ENCODE measurements at regions not wholly inside any gene's neighbourhood (a gene's known extent, or its start where the extent isn't known, plus 50 kb on each side); places are given as distances from the start of the nearest gene placed in this dataset.
"Not testable (repeated sequence)": the region's sequence is repeated elsewhere in the genome, so short reads cannot be mapped to it uniquely, and the experiment has no call there.

DNA sequence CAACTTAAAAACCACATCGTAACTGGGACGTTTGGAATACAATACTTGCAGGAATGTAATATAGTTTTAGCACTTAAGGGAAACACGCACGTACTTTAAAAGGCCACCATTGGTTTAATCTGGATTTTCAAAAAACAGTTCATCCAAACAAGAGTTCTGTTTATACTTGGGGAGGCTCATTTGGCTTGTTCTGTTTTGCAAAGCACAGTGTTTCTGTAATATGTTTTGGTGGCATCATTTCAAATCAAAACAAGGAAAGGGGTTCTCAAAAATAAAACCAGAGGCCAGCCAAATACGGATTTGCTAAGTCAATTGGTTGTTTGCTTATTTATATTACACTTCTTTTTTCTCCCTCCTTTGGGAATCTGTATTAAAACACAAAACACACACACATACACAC lies 656.1 kb upstream of the SOX9 start:
- DNase-seq = no peak

DNA sequence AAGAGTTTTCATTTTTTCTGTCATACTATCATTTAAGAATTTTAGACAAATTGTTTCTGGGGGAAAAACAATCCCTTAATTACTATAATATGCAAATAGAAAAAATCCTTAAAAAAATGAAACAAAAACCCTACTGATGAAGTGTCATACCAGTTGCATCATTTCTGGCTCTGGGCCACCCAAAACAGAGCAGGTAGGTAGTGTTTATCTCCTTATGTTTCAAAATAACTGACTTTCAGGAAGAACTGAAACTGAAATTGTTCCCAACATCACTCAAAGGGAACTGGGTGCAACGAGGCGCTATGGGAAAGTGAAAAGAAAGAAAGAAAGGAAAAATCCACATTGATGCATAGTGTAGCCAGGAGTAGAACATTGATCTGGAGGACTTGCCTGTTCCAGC lies 653.1 kb upstream of the SOX9 start:
- no peak for DNase-seq

DNA sequence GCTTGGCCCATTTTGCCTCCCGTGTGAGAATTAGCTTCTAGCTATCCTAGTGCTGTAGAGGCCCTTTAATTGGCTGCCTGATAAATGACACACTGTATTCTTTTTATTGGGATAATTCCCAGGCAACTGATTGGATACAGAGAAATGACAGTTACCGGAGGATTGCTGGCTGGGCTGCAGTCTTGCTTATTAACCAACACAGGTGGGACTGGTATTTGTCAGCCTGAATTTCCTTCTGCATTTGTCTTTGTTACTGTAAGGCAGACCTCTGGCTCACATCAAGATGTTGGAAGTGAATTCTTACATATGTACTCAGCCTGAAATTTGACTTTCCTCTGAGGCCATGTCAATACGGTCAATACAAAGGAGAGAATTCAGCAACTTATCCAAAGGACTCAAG lies 650.8 kb upstream of the SOX9 start:
- DNase-seq = no peak

DNA sequence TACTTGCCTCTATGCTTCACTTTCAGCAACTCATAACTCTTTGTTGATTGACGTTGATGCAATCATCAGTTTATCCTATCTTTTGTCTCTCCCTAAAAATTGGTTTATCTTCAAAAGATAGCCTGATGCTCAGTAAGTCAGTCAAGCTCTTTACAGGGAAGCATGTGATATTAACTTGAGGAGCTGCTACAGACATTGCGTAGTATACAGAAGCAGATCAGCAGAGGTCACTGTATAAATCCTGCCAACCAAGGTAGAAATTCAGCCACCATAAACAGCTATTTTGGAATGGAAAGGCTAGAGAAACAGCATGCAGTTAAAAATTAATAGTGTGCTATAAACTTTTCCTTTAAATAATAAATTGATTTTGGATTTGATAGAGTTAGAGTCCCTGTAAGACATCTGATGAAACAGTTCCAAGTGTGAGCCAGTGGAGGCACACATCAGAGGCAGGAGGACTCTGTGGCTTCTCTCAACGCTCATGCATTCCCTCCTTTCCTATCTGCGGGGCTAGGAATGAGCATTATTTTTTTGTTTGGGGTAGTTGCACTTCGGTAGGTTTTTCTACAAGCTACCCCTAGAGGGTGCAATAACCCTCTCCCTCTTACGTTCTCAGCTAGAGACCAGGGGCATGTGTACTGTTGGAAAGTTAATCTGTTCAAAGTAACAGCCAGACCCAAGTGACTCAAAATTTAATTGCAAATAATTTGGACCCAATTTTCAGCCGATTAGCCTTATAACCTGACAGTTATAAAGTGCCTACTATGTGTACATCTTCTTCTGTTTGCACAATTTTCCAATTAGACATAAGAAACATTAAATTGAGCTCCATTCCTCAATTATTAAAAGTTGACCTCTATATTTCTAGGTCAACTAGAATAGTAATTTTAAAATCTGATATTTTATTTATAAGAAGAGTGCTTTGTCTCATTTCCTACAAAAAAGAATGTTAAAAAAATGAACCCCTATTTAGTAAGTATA lies 647.7 kb upstream of the SOX9 start:
- DNase-seq = no peak

DNA sequence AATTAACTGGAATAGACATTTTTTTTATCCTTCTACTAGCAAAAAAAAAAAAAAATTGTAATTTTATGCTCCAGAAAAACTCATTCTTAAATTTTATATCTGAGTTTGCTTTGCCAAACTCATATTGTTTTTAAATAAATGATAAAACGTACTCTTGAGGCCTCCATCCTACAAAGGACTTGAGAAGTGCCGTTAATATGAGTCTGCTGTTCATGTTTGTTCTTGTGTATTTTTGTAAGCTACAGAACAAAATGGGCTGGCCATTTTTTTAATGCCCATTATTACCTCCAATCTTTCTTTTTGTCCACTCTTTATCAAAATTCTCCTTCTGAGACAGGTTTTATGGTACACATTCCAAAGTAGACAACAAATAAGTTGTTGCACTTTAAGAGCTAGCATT lies 643.5 kb upstream of the SOX9 start:
- DNase-seq = no peak

DNA sequence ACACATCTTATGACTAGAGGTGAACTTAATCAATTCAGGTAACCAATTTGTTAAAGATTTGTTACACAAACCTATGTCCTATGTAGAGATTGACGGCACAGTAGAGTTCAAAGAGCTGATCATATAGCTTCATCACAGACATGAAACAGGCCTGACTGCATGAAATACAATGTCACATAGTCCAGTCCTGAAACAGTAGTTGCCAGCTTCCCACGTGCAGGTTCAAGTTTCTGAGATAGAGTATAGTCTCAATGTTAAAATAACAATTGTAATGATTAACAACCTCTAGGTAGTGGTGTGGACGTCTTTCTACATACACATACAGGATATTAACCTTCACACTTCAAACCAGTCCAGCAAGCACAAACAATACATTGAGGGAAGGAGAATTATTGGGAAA lies 640.7 kb upstream of the SOX9 start:
- DNase-seq = no peak

DNA sequence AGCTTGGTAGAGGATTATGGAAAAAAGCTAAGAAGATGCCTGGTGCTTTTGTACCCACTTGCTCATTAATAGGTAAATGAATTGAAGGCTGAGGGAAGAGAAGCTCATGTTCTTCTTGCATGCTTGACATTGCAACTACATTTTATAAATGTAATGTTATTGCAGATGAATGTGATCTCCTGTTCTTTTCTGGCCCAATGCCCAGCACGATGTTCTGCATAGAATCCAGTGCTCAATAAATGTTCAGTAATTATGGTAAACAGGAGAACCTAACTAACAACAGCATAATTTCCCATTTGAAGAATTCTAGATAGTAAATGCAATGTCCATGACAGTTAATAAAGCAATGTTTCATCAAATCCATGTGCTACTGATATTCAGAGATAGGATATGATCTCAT lies 638.2 kb upstream of the SOX9 start:
- DNase-seq = no peak

DNA sequence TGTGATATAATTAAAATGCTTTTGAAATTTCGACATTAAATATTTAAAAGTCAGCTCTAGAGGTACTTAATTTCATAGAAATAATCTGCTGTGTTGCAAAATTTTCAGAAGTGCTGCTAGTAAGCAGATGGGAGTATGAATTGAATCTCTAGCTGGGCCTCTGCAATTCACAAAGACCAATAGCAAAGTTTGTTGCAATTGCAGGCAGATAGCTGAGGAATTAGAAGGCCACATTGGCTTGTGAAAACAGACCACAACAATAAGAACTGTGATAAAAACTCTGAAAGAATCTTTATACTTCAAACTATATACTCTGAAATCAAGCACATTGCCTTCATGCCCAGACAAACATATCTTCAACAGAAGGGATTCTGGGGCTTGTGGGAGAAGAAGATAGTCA lies 636.3 kb upstream of the SOX9 start:
- no peak for DNase-seq

DNA sequence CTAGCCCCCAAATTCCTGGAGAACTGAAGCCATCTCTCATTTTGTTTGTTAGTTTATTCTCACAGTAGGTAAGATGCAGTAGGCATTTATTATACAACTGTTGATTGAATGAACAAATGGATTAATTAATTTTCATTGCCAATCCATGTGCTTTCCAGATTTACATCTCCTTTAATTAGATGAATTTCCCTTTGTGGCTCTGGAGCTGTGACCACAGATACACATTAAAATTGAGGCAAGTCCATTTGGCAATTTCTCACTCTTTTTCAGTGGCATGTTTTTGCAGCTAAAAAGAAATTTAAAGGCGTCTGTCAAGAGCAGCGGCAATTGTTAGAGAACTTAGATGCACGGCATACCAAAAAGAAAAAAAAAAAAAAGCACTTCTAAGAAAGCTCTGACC lies 635.4 kb upstream of the SOX9 start:
- no peak for DNase-seq

DNA sequence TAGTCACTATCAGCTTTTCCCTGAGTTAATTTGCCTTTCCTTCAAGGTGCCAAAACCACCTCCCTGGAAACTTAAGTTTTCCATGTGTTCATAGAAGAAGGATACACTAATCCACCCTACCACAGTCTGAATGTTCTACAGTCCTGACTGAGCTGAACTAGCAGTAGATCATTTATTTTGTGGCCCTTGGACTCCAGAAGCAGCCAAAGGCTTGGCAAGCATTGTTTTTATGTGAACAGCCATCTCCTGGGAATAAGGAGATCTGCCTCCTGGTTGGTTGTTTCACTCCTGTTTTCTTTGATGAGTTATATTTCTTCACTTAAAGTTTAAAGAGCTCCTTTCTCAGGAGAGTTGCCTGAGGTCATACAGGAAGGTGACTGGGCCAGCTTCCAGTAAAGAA lies 634.6 kb upstream of the SOX9 start:
- no peak for DNase-seq

DNA sequence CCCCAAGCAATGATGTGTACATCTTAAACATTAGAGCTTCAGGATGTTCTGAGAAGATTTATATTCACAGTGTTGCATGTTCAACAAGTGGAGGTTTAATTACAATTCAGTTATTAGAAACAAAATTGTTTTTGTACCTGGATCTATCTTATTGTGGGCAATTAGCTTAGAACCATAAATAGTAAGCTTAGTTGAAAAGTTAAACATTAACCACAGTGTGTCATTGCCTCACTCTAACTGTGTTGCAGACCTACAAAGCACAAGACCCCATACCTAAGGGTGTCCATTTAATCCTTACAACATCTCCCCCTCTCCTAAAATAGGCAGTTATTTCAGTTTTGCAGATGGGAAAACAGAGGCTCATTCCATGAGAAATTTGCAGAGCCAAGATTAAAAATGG lies 632.0 kb upstream of the SOX9 start:
- no peak for DNase-seq

DNA sequence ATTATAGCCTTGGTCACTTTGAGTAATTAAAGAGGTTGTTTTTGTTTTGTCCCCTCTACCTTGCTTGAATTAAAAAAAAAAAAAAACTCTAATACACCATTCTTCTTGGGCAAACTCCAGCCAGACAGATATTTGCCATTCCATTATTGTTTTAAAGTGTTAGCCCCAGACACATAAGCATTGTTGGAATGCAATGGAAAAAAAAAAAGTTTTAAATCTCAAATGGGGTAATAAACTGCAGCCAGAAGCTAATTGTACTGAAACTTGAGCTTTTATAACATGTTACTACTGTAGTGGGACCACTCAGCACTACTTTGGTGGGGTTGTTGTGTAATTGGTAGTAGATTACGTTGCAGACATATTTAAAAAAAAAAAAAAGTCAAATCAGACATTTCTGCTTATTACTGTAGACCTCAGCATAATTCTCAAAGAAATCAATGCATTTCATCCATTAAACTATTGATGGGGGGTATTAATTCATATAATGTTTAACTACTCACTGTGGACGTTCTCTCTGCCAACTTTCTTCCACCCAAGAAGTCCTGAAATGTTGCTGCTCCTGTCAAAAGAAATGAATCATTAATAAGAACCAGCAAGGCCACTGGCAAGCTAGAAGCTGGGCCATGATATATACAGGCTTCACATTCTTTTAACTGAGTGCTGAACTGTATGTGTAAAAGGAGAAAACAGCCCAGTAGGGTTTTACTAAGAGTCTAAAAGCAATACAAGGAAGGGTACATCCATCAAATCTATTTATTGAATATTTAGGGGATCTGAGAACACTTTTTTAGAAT lies 626.6 kb upstream of the SOX9 start:
- DNase-seq = no peak

DNA sequence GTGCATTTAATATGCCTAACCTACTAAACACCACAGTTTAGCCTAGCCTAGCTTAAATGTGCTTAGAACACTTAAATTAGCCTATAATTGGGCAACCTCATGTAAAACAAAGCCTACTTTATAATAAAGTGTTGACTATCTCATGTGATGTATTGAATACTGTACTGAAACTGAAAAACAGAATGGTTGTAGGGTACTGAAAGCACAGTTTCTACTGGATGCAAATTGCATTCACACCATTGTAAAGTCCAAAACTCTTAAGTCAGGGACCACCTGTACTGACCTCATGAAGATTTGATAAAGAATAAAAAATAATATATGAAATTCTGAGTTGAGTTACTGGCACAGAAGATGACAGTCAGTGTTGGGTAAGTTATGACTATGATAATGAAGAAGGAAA lies 625.4 kb upstream of the SOX9 start:
- no peak for DNase-seq

DNA sequence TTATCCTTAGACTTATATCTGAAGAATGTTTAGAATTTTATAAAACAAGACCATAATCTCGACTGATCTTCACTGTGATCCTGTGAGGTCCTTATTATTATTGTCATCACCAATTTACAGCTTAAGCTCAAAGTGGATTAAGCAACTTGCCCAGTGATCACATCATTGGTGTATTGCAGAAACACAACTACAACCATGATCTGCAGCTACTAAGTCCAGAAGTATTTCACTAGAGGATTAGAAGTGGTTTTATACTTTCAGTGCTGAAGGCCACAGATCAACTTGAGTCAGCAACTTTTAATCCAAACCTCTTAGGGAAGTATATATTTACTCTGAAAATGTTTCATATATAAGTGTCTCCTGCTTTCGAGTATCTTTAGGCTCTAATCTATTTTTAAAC lies 624.3 kb upstream of the SOX9 start:
- DNase-seq = no peak

DNA sequence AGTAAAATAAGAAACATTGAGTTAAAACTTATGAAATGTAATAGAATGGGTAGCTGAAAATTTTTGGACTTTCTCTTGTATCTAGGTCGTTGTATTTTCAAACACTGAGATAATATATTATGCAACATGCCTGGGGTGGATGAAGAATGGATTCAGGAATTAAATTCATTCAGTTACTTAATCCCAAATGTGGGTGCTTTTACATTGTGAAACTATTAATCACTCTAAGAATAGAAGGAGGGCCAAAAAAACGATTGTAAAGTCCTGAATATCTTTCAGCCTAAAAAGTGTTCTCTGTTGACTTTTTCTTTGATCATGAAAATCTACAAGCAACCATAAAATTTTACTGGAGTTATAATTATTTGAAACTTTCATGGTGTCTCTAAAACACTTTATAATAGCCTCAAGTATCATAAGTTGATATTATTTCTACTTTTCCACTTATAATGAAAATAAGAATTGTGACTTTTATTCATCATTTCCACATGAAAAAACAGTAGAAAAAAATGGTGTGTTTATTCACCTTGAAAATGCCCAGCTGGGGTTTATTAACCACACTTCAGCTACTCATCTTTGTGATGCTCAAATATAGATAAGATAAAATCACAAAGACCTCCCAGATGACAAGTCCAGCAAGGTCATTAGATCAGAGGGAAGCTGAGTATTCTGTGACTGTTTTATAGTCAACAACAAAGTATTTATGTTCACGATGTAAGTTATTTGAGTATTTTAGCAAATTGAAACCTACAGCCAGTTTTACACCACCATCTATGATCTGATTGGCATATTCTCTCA lies 619.9 kb upstream of the SOX9 start:
- no peak for DNase-seq

DNA sequence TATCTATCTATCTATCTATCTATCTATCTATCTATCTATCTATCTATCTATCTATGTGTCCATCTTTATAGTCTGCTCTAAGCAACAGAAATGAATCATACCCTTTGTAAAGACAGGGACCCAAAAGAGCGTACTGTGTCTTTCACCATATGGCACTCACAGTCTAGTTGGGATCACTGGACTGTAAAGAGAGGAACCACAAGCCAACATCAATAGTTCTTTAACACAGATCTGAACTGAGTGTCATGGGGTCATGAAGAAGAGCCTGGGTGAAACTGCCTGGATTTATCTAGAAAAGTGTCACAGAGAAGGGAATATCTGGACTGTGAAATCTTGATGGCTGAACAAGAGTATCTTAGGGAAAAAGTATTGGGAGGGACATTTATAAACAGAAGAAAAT lies 619.1 kb upstream of the SOX9 start:
- no peak for DNase-seq

DNA sequence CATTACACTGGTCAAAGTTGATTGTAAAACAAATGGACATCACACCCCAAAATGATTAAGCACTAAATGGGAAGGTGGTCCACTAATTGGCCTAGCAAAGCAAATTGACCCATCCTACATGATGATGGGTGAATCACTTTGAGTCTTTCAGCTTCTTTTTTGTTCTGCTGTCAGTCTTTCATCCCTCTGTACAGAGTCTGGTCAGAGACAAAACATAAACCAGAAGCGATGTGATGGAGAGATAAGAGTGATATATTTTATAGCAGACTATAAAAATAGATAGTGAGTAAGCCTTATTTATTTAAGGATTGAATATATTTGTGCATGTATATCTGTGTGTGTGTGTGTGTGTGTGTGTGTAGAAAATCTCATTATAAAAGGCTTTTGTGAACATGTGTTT lies 618.4 kb upstream of the SOX9 start:
- DNase-seq = no peak

DNA sequence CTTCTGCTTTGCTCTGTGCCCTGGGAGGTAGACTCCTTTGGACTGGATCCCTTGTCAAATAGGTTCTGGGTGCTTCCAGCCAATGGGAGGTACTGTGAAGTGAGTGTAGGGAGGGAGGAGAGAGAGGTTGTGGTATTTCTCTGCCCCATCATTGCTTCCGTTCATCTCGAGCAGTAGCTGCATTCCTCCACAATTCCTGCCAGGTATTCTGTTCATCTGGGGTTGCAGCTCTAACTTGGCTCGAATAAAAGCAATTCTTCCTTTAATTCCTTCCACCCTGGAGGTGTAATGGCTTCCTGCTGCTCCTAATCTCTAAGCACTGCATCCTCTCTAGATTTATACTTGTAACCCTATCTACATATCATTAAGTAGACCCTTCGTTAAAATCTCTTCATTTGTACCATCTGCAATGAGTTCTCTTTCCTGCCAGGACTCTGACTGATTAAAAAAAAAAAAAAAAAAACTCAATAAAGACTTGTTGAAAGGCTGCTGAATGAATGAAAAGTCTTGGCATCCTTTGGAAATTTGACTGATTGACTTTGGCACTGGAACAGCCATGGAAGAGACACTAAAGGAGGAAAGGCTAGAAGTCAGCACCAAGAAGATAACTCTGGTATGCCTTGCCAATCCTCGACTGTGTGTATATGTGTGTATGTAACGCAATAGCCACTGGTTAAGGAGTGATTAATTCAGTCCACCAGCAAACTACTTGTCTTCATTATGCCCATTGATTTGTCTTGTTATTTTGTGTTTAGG lies 616.9 kb upstream of the SOX9 start:
- DNase-seq = no peak

DNA sequence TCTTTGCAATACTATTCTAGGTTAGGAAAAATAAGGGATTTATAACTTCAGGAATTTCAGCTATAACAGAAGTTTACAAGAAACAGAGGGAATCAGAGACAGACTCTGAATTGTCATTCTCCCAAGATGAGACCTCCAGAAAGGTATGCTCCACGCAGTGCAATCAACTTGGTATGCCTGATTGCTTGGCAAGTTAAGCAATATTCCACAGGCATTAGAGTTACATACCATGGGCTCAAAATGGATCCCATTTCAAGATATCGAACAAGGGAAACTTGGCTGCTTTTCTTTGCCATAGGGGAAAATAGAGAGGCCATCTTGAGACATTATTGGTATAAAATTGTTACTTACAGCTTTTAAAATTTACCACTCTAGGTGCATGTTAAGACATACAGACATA lies 615.6 kb upstream of the SOX9 start:
- DNase-seq = no peak

DNA sequence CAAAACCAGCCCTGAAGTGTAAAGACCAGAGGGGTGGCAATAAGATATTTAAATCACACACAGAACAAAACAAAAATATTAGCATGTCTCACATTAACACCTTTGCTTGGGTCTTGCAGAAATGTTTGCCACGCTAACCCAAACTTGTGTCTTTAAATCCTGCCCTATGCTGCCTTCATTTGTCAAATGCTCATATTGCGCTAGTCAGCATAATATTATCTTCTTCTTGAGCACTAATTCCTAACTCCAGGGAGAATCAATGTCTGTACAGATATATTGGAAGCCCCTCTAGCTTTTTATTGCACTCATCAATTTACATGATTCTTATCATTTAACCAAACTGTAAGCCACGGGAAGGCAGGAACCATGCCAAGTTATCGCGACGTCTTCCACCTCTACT lies 614.8 kb upstream of the SOX9 start:
- DNase-seq = no peak

DNA sequence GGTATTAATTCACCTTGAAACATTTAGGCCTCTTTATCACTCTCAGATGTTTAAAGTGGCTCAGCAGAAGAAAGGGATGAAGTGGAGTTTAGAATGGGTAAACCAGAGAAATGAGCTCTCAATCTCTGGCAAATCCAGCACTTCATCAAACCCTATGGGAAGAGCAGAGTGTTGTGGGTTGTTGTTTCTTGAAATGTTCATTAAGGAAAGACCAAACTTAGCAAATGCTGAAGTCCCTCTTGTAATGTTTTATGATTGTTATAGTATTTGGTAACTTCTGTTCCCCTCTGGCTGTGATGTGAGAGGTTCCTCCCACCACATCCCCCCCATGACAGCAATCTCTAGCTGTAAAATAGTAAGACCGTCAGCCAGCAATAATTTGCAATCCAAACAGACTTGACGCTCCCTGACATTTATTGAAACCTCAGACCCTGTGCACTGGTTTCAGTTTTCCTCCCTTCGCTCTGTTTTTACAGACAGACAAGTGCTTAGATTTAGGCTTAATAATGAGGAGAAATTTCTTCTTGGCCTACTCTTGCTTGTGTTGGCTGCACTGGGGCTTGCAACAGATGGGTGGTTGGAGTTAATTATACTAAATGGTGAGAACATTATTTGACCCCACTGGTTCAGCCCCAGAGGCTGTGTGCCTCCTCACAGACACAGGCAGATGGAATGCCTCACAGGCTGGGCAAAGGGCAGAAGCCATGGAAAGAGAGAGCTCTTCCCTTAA lies 609.4 kb upstream of the SOX9 start:
- DNase-seq = no peak

DNA sequence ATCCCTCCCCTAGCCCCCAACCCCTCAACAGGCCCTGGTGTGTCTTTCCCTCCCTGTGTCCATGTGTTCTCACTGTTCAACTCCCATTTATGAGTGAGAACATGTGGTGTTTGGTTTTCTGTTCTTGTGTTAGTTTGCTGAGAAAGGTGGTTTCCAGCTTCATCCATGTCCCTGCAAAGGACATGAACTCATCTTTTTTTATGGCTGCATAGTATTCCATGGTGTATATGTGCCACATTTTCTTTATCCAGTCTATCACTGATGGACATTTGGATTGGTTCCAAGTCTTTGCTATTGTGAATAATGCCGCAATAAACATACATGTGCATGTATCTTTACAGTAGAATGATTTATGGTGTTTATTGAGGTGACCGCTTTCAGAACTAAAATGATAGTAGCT lies 607.1 kb upstream of the SOX9 start:
- DNase-seq = not testable (repeated sequence)
